Effector memory CD8-positive, alpha-beta T cell (primary cell): ENCODE measurements at regions not wholly inside any gene's neighbourhood (a gene's known extent, or its start where the extent isn't known, plus 50 kb on each side); places are given as distances from the start of the nearest gene placed in this dataset.

ENCODE experiments used
- ATAC-seq: fragments of 150-1000 bp; cut with Tn5 transposase; replicated peaks from 2 replicates; pipeline ENCODE4 v1.10.0; 2021; ENCODE audit warnings: mild to moderate bottlenecking, moderate library complexity
- DNase-seq, 3 experiments: peaks; one replicate each; pipeline ENCODE4 v3.0.0; 2021
- H3K27ac Mint-ChIP-seq, 2 donors: one replicate each; pipeline ENCODE4 v1.8.0; 2022; ENCODE audit warnings: mild to moderate bottlenecking in 2 of 2, mixed read lengths in 2 of 2, moderate library complexity in 2 of 2
- H3K27me3 Mint-ChIP-seq, 2 donors: one replicate each; pipeline ENCODE4 v1.8.0; 2022; ENCODE audit warnings: mixed read lengths in 2 of 2
- H3K36me3 Mint-ChIP-seq: one replicate; pipeline ENCODE4 v1.8.0; 2022; ENCODE audit warnings: mild to moderate bottlenecking, moderate library complexity, mixed read lengths; ENCODE audit not compliant: insufficient read depth
- H3K4me1 Mint-ChIP-seq, 2 donors: one replicate each; pipeline ENCODE4 v1.8.0; 2022; ENCODE audit warnings: low read depth in 2 of 2, mixed read lengths in 2 of 2
- H3K4me3 Mint-ChIP-seq, 2 donors: one replicate each; pipeline ENCODE4 v1.8.0; 2022; ENCODE audit warnings: mild to moderate bottlenecking in 2 of 2, mixed read lengths in 2 of 2, moderate library complexity in 2 of 2
- H3K9me3 Mint-ChIP-seq, 2 donors: one replicate each; pipeline ENCODE4 v1.8.0; 2022; ENCODE audit warnings: mixed read lengths in 2 of 2

GRCh38 chr3:43783987-43784639 is 93.4 kb downstream of the ABHD5 start:
- Mint-ChIP-seq H3K4me3 (no peak overlapping the region), H3K4me1 (peaks cover 0 to 2% of the 10 kb centered on the region in 2 donors), H3K9me3 (no peaks in the 10 kb centered on the region), H3K27ac (no peak overlapping the region), H3K27me3 (peaks cover 9% of the 10 kb centered on the region in 2 donors), H3K36me3 (no peaks in the 10 kb centered on the region)
- DNase-seq (no peak), ATAC-seq (no peak)

DNA sequence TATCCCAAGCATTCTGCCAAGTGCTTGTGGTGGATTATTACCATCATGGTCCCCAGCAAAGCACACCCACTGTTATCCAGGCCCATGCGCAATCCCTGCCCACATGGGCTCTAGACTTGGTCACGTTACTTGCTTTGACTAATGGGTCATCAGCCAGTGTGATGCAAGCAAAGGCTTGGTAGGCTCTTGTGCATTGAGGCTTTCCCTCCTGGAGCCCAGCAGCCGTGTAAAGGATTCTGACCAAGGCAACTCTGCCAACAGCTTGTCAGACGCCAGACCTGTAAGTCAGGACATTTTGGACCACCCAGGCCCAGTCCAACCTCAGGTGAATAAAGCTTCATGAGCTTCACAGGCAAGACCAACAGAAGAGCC is 93.9 kb downstream of the ABHD5 start:
- Mint-ChIP-seq H3K4me1 (peaks cover 0 to 2% of the 10 kb centered on the region in 2 donors), H3K27me3 (peaks cover 14% of the 10 kb centered on the region in 2 donors), H3K9me3 (no peaks in the 10 kb centered on the region), H3K4me3 (no peak overlapping the region), H3K36me3 (no peaks in the 10 kb centered on the region), H3K27ac (no peak overlapping the region)
- ATAC-seq (no peak), DNase-seq (no peak)

DNA sequence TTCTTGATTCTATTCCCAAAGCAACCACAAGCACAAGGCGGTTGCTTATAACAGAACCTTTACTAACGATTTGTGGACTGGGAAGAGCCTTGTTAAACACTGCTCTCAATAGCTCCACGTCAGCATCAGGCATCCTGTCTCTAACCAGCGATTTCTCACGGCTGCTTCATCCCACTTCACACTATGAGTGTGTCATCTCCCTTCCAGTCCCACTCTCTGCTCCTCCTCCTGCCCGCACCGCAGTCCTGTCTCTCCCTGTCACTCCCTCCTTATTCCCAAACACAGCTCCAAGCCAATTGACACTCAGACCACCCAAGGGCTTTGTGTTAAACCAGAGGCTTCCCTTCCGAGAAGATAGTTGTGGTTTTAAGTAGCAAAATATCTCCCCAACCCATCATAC is 94.8 kb downstream of the ABHD5 start:
- no peak for DNase-seq
- H3K36me3 Mint-ChIP-seq = no peaks in the 10 kb centered on the region
- no peaks in the 10 kb centered on the region for H3K9me3 Mint-ChIP-seq
- H3K4me1 Mint-ChIP-seq = peaks cover 0 to 2% of the 10 kb centered on the region in 2 donors
- no peak for ATAC-seq
- H3K27ac Mint-ChIP-seq = no peak overlapping the region
- H3K27me3 Mint-ChIP-seq = peaks cover 22 to 24% of the 10 kb centered on the region in 2 donors
- H3K4me3 Mint-ChIP-seq = no peak overlapping the region

DNA sequence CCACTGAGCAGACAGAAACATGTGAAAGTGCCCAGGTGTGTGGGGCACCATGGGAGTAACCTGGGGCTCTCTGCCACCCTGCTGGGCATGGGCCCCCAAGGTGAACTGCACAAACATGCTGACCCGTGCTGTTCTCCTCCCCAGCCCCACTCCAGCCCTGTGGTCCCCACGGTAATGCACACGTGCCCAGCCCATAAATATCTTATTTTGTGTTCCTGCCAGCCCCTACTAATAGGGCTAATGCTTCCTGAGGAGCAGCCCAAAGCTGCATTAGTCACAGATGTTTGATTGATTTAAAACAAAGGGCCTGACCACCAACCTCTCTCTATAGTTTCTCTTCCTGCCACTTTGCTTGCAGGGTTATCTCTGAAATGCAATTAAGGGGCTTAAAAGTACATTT is 95.4 kb downstream of the ABHD5 start:
- Mint-ChIP-seq H3K36me3 (no peaks in the 10 kb centered on the region), H3K4me3 (no peak overlapping the region), H3K27me3 (peaks cover 27 to 29% of the 10 kb centered on the region in 2 donors), H3K9me3 (no peaks in the 10 kb centered on the region), H3K4me1 (peaks cover 0 to 2% of the 10 kb centered on the region in 2 donors), H3K27ac (no peak overlapping the region)
- DNase-seq (no peak), ATAC-seq (no peak)

GRCh38 chr3:43786526-43787305 is 96.0 kb downstream of the ABHD5 start:
- Mint-ChIP-seq H3K4me1 (peaks cover 0 to 2% of the 10 kb centered on the region in 2 donors), H3K9me3 (no peaks in the 10 kb centered on the region), H3K27me3 (peaks cover 33 to 35% of the 10 kb centered on the region in 2 donors), H3K36me3 (no peaks in the 10 kb centered on the region), H3K27ac (no peak overlapping the region), H3K4me3 (no peak overlapping the region)
- ATAC-seq (no peak), DNase-seq (no peak)

GRCh38 chr3:43787330-43787729 is 96.6 kb downstream of the ABHD5 start:
- H3K27ac Mint-ChIP-seq = no peak overlapping the region
- no peaks in the 10 kb centered on the region for H3K36me3 Mint-ChIP-seq
- DNase-seq = no peak
- H3K4me3 Mint-ChIP-seq = no peak overlapping the region
- H3K9me3 Mint-ChIP-seq = no peaks in the 10 kb centered on the region
- ATAC-seq = no peak
- H3K4me1 Mint-ChIP-seq = no peaks in the 10 kb centered on the region
- peaks cover 34 to 37% of the 10 kb centered on the region in 2 donors for H3K27me3 Mint-ChIP-seq

DNA sequence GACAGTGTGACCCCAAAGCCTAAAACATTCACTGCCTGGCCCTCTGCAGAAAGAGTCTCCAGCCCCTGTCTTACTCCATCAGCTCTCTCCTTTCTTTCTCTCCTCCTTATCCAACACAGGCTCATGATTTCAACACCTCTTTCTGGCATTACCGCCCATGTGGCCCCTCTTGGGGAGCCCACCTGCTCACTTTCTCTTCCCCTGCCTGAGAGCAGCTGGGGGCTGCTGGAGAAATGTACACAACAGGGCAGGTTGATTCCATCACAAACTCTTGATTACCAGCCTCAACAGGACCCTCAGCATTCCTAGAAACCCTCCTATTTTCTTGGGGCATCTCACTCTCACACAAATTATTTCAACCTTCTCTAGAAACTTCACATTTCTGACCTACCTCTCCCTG is 98.3 kb downstream of the ABHD5 start:
- Mint-ChIP-seq H3K27me3 (peaks cover 39 to 49% of the 10 kb centered on the region in 2 donors), H3K4me3 (no peak overlapping the region), H3K4me1 (no peaks in the 10 kb centered on the region), H3K27ac (no peak overlapping the region), H3K36me3 (no peaks in the 10 kb centered on the region), H3K9me3 (no peaks in the 10 kb centered on the region)
- no peak for DNase-seq
- ATAC-seq = no peak

GRCh38 chr3:43790060-43790459 is 99.3 kb downstream of the ABHD5 start:
- DNase-seq = no peak
- Mint-ChIP-seq H3K4me3 (no peak overlapping the region), H3K9me3 (no peaks in the 10 kb centered on the region), H3K27ac (no peak overlapping the region), H3K36me3 (no peaks in the 10 kb centered on the region), H3K27me3 (peaks cover 48 to 59% of the 10 kb centered on the region in 2 donors), H3K4me1 (no peaks in the 10 kb centered on the region)
- no peak for ATAC-seq

DNA sequence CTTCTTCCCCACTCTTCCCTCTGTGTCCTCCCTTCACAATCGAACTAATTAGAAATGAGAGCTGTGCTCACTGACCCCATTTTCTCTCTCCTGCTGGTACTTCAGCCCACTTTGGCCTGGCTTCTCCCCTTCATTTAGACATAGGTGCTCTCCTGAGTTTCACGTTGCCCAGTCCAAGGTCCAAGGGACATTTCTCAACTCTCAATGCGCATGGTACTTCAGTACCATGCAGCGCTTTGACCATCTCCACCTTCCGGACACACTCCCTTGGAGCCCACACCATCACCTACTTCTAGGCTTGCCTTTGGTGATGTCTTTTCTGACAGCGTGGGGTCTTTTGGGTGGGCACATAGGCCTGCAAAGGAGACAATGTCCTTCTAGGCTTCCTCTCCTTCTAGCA is 99.7 kb downstream of the ABHD5 start:
- Mint-ChIP-seq H3K4me1 (no peaks in the 10 kb centered on the region), H3K27ac (no peak overlapping the region), H3K9me3 (no peaks in the 10 kb centered on the region), H3K36me3 (no peaks in the 10 kb centered on the region), H3K27me3 (peaks cover 52 to 63% of the 10 kb centered on the region in 2 donors), H3K4me3 (no peak overlapping the region)
- DNase-seq (no peak), ATAC-seq (no peak)

- H3K27me3 Mint-ChIP-seq = peaks cover 59 to 71% of the 10 kb centered on the region in 2 donors
- no peaks in the 10 kb centered on the region for H3K36me3 Mint-ChIP-seq
- DNase-seq (no peak), ATAC-seq (no peak)
- H3K4me1 Mint-ChIP-seq = no peaks in the 10 kb centered on the region
- H3K4me3 Mint-ChIP-seq = no peak overlapping the region
- H3K27ac Mint-ChIP-seq = no peak overlapping the region
- no peaks in the 10 kb centered on the region for H3K9me3 Mint-ChIP-seq
Observed at GRCh38 chr3:43791246-43791645, 100.5 kb downstream of the ABHD5 start.

DNA sequence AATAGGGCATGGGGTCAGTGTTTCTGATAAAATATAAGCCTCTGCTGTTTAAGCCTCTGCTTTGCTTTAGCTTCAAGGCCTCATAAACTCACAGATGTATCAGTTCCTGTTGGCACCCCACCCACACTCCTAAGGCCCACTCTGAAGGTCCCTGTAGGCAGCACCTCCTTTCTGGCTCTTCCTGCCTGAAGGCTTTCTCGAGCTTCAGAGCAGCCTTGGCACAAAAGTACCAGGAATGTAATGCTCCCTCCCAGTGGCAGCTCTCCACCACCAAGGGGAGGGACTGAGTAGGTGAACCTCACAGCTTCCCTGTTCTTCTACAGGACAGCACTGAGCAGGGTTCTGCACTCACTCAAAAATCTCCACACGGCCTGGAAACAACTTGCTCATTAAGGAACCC is 102.2 kb downstream of the ABHD5 start:
- Mint-ChIP-seq H3K36me3 (no peaks in the 10 kb centered on the region), H3K27ac (no peak overlapping the region), H3K9me3 (no peaks in the 10 kb centered on the region), H3K4me3 (no peak overlapping the region), H3K4me1 (no peaks in the 10 kb centered on the region), H3K27me3 (peaks cover 67 to 76% of the 10 kb centered on the region in 2 donors)
- no peak for DNase-seq
- no peak for ATAC-seq

- DNase-seq = no peak
- Mint-ChIP-seq H3K27me3 (peaks cover 60 to 77% of the 10 kb centered on the region in 2 donors), H3K36me3 (no peaks in the 10 kb centered on the region), H3K27ac (no peak overlapping the region), H3K4me3 (no peak overlapping the region), H3K9me3 (no peaks in the 10 kb centered on the region), H3K4me1 (no peaks in the 10 kb centered on the region)
- no peak for ATAC-seq
Observed at GRCh38 chr3:43793648-43794372, 103.1 kb downstream of the ABHD5 start.

DNA sequence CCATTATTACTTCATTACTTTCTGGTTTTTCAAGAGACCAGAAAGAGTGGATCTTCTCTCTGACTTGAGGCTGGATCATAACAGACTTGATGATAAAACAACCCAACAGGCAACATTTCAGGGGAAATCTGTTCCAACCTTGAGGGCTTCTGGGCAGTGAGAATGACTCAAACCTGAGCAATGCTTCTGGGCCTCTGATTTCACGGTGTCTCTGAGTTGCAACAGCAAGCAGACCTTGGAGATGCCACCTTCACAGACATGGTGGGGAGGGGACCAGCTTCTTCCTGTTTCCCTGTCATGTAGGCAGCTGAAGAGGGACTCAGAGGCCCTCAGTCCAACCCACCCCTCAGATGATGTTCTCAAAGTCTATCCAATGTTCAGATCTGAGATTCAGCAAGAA is 104.0 kb downstream of the ABHD5 start:
- no peaks in the 10 kb centered on the region for H3K9me3 Mint-ChIP-seq
- H3K4me1 Mint-ChIP-seq = no peaks in the 10 kb centered on the region
- H3K27ac Mint-ChIP-seq = no peak overlapping the region
- no peak overlapping the region for H3K4me3 Mint-ChIP-seq
- ATAC-seq (no peak), DNase-seq (no peak)
- peaks cover 51 to 68% of the 10 kb centered on the region in 2 donors for H3K27me3 Mint-ChIP-seq
- H3K36me3 Mint-ChIP-seq = no peaks in the 10 kb centered on the region

- peaks cover 46 to 61% of the 10 kb centered on the region in 2 donors for H3K27me3 Mint-ChIP-seq
Observed at GRCh38 chr3:43795491-43795890, 104.8 kb downstream of the ABHD5 start.

More at GRCh38 chr3:43795491-43795890, 104.8 kb downstream of the ABHD5 start:
- ATAC-seq (no peak), DNase-seq (no peak)
- no peaks in the 10 kb centered on the region for H3K36me3 Mint-ChIP-seq
- H3K9me3 Mint-ChIP-seq = no peaks in the 10 kb centered on the region
- H3K27ac Mint-ChIP-seq = no peak overlapping the region
- no peaks in the 10 kb centered on the region for H3K4me1 Mint-ChIP-seq
- H3K4me3 Mint-ChIP-seq = no peak overlapping the region
